ENCODE measurements at regions not wholly inside any gene's neighbourhood (a gene's known extent, or its start where the extent isn't known, plus 50 kb on each side); places are given as distances from the start of the nearest gene placed in this dataset.

DNA sequence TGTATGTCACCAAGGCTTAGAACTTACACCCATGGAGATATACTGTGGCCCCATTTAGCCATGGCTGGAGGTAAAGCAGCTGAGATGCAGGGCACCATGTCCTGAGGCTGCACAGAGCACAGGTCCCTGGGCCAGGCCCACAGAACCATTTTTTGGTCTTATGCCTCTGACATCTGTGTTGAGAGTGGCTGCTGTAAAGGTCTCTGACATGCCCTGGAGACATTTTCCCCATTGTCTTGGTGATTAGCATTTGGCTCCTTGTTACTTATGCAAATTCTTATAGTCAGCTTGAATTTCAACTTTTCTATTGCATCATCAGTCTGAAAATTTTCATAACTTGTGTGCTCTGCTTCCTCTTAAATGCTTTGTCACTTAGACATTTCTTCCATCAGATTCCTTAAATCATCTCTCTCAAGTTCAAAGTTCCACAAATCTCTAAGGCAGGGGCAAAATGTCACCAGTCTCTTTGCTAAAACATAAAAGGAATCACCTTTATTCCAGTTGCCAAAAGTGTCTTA lies 701.3 kb downstream of the EPHA3 start:
- CTCF ChIA-PET: no interaction called here
- H3K4me1 ChIP-seq (ENCODE audit: control insufficient read depth, insufficient read depth, low read length): no peaks in the 10 kb centered on the region
- no peak for TF ChIP-seq ZNF292 (tag by site-specific recombination; IDR thresholded peaks at IDR 0.05; ENCODE audit: borderline replicate concordance, low read depth)
- TF ChIP-seq, protein P1, sequence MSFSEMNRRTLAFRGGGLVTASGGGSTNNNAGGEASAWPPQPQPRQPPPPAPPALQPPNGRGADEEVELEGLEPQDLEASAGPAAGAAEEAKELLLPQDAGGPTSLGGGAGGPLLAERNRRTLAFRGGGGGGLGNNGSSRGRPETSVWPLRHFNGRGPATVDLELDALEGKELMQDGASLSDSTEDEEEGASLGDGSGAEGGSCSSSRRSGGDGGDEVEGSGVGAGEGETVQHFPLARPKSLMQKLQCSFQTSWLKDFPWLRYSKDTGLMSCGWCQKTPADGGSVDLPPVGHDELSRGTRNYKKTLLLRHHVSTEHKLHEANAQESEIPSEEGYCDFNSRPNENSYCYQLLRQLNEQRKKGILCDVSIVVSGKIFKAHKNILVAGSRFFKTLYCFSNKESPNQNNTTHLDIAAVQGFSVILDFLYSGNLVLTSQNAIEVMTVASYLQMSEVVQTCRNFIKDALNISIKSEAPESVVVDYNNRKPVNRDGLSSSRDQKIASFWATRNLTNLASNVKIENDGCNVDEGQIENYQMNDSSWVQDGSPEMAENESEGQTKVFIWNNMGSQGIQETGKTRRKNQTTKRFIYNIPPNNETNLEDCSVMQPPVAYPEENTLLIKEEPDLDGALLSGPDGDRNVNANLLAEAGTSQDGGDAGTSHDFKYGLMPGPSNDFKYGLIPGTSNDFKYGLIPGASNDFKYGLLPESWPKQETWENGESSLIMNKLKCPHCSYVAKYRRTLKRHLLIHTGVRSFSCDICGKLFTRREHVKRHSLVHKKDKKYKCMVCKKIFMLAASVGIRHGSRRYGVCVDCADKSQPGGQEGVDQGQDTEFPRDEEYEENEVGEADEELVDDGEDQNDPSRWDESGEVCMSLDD (tag by site-specific recombination; IDR thresholded peaks at IDR 0.05): no peak
- TF ChIP-seq ZNF600 (tag by site-specific recombination; IDR thresholded peaks at IDR 0.05): no peak
- TF ChIP-seq, protein P2, sequence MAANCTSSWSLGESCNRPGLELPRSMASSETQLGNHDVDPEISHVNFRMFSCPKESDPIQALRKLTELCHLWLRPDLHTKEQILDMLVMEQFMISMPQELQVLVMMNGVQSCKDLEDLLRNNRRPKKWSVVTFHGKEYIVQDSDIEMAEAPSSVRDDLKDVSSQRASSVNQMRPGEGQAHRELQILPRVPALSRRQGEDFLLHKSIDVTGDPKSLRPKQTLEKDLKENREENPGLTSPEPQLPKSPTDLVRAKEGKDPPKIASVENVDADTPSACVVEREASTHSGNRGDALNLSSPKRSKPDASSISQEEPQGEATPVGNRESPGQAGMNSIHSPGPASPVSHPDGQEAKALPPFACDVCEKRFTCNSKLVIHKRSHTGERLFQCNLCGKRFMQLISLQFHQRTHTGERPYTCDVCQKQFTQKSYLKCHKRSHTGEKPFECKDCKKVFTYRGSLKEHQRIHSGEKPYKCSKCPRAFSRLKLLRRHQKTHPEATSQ (tag by site-specific recombination; IDR thresholded peaks at IDR 0.05): no peak
- TF ChIP-seq, protein P3, sequence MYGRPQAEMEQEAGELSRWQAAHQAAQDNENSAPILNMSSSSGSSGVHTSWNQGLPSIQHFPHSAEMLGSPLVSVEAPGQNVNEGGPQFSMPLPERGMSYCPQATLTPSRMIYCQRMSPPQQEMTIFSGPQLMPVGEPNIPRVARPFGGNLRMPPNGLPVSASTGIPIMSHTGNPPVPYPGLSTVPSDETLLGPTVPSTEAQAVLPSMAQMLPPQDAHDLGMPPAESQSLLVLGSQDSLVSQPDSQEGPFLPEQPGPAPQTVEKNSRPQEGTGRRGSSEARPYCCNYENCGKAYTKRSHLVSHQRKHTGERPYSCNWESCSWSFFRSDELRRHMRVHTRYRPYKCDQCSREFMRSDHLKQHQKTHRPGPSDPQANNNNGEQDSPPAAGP (tag by site-specific recombination; IDR thresholded peaks at IDR 0.05): no peak
- TF ChIP-seq, protein P4, sequence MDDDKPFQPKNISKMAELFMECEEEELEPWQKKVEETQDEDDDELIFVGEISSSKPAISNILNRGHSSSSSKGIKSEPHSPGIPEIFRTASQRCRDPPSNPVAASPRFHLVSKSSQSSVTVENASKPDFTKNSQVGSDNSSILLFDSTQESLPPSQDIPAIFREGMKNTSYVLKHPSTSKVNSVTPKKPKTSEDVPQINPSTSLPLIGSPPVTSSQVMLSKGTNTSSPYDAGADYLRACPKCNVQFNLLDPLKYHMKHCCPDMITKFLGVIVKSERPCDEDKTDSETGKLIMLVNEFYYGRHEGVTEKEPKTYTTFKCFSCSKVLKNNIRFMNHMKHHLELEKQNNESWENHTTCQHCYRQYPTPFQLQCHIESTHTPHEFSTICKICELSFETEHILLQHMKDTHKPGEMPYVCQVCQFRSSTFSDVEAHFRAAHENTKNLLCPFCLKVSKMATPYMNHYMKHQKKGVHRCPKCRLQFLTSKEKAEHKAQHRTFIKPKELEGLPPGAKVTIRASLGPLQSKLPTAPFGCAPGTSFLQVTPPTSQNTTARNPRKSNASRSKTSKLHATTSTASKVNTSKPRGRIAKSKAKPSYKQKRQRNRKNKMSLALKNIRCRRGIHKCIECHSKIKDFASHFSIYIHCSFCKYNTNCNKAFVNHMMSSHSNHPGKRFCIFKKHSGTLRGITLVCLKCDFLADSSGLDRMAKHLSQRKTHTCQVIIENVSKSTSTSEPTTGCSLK (tag by site-specific recombination; IDR thresholded peaks at IDR 0.05): no peak
- no peak for TF ChIP-seq ZNF768 (tag by site-specific recombination; IDR thresholded peaks at IDR 0.05)
- no peaks in the 10 kb centered on the region for H3K36me3 ChIP-seq (ENCODE audit: control insufficient read depth in 2 of 2, insufficient read depth in 1 of 2, low read length in 2 of 2)
- H3K27ac ChIP-seq (ENCODE audit: extremely low read depth, low read depth, low read length): no peak overlapping the region
- POLR2A ChIA-PET: no interaction called here
- no peak overlapping the region for H3K4me3 ChIP-seq (ENCODE audit: low read depth, low read length)
- H3K9me3 ChIP-seq (ENCODE audit: control insufficient read depth, insufficient read depth, low read depth, low read length): no peaks in the 10 kb centered on the region

DNA sequence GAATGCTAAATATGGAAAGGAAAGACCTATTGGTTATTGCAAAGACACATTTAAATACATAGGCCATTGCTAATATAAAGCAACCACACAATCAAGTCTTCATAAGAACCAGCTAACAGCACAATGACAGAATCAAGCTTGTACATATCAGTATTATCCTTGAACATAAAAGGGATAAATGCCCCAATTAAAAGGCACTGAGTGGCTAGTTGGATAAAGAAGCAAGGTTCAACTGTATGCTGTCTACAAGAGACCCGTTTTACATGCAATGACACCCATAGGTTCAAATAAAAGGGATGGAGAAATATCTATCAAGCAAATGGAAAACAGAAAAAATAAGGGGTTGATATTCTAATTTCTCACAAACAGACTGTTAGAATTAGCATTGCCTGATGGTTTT lies 706.1 kb downstream of the EPHA3 start:
- ChIA-PET POLR2A (no interaction called here), CTCF (no interaction called here)
- H3K4me1 ChIP-seq (ENCODE audit: control insufficient read depth, insufficient read depth, low read length): no peaks in the 10 kb centered on the region
- no peak overlapping the region for H3K4me3 ChIP-seq (ENCODE audit: low read depth, low read length)
- no peak for TF ChIP-seq ZNF660 (tag by site-specific recombination; IDR thresholded peaks at IDR 0.05)
- TF ChIP-seq KLF1 (tag by site-specific recombination; IDR thresholded peaks at IDR 0.05): no peak
- TF ChIP-seq ZNF302 (tag by site-specific recombination; IDR thresholded peaks at IDR 0.05; ENCODE audit: low read depth): no peak
- no peak for TF ChIP-seq GLI2 (tag by site-specific recombination; IDR thresholded peaks at IDR 0.05; ENCODE audit: borderline replicate concordance, low read depth)
- TF ChIP-seq SETDB1 (IDR thresholded peaks at IDR 0.05; ENCODE audit: insufficient read length, low read length): peak; percentile 92
- no peak for TF ChIP-seq OSR2 (tag by site-specific recombination; IDR thresholded peaks at IDR 0.05)
- TF ChIP-seq ZBTB17 (tag by site-specific recombination; IDR thresholded peaks at IDR 0.05): no peak
- peak; percentile 67 for TF ChIP-seq TRIM28 (IDR thresholded peaks at IDR 0.05; ENCODE audit: borderline replicate concordance, low read length)
- no peak for TF ChIP-seq ZNF501 (tag by site-specific recombination; IDR thresholded peaks at IDR 0.05)
- no peak overlapping the region for H3K27ac ChIP-seq (ENCODE audit: extremely low read depth, low read depth, low read length)
- no peaks in the 10 kb centered on the region for H3K36me3 ChIP-seq (ENCODE audit: control insufficient read depth in 2 of 2, insufficient read depth in 1 of 2, low read length in 2 of 2)
- H3K9me3 ChIP-seq (ENCODE audit: control insufficient read depth, insufficient read depth, low read depth, low read length): no peaks in the 10 kb centered on the region

Data from HEK293 (cell line).